ENCODE measurements at regions not wholly inside any gene's neighbourhood (a gene's known extent, or its start where the extent isn't known, plus 50 kb on each side); places are given as distances from the start of the nearest gene placed in this dataset.

- TF ChIP-seq CTCF (IDR thresholded peaks at IDR 0.05; ENCODE audit: low read depth, low read length) (0 out of 2 replicates have a peak, but pooled peaks have one; percentile 4), EZH2phosphoT487 (IDR thresholded peaks at IDR 0.05; ENCODE audit: low read depth) (no peak)
Observed at GRCh38 chr11:115103921-115104320, 400.3 kb downstream of the CADM1 start.
